GM21360 (cell line): ENCODE measurements at regions not wholly inside any gene's neighbourhood (a gene's known extent, or its start where the extent isn't known, plus 50 kb on each side); places are given as distances from the start of the nearest gene placed in this dataset.

Experiments
- ATAC-seq: cut with Tn5 transposase; IDR thresholded peaks from one replicate; pipeline ENCODE4 v1.9.1; 2021; ENCODE audit warnings: mild to moderate bottlenecking, moderate library complexity; ENCODE audit not compliant: unreplicated experiment

DNA sequence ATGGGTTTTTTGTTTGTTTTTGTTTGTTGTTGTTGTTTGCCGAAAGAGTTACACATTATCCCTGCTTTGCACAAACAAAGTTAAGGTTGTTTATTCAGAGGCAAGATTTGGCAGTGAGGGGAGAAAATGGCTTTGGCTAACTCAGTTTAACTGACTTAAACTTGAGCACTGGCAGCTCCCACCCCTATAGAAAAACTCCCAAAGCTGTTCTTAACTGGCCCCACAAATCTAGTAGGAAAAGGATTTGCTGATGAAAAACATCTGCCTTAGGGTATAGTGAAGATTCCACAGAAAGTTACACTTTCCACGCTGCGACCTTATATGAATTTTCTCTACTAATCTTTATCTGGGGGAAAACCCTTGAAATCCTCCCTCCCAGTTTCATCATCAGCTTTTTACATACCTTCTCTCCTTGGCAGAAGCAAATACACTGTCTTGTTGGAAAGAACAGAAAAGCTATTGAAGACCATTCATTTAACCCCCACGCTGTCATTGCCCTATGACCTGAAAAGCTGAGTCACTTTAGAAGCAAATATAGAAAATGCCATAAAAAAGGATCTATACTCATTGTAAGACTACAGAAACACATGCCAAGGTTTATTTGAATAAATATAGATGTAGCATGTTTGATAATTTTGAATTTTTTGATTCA, 551.7 kb downstream of the NR2F2 start:
- ATAC-seq: no peak

GRCh38 chr15:96887730-96888129, 557.2 kb downstream of the NR2F2 start:
- no peak for ATAC-seq

- no peak for ATAC-seq
These were observed 558.3 kb downstream of the NR2F2 start for GRCh38 chr15:96888764-96889163.

DNA sequence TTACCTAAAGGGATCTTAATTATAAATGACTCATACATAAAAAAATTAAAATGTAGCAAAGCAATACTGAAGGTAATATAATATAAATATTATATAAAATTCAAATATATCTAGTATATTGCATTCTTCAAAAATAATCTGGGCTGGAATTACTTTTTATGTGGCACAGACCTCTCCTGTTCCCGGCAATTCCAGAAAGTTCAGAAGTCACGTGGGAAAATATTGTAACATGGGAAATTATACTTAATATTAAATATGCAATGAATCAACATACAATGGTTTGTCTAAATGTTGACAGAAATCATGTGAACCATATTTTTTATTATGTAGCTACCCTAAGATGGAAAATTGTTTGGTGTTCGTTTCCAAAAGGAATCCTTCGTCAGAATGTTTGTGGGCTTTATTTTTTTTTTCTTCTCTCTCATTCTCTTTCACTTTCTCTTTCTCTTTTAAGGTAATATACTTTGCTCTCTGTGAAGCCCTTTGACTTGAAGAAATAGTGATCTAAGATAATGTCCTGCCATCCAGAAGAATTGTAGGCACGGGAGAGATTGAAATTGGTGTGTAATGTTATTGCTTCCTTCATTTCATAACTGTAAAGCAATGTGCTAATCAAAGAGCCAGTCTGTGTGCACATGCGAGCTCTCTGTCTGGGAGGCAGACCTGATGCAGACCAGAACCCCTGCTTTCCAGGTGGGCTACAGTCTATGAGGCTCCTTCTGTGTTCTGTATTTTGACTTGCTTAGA, 559.4 kb downstream of the NR2F2 start:
- ATAC-seq: no peak

GRCh38 chr15:96891046-96891445, 560.5 kb downstream of the NR2F2 start:
- ATAC-seq: no peak

DNA sequence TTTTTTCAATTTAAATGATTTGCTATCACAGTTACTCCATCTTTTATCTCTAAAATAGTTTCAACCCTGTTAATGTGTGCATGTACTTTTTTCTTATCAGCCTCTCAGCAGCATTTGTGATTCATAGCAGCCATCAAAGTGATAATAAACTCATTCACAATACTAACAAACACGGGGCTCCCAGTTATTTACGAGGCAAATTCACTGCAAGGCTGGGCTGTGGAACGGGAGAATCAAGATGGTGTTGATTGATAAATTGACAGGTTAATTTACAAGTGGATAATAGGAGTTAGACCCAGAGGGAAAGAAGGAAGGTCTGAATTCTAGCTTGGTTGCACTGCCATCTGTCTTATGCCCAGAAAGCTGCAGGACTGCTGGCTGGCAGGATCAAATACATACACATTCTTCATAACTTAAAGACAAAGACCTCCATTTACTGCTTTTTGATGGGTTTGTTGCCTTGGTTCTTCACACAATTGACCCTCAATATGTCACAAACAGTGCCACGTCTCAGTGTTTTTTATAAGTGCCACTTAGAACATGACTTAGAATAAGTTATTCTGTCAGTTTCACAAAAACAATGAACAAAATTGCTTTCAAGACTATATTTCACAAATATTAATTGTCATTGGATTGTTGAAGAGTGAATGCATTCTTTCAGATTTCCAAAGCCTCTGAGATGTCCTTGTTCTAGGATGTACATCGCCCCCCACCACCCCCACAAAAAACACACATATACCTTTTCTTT, 562.8 kb downstream of the NR2F2 start:
- no peak for ATAC-seq

DNA sequence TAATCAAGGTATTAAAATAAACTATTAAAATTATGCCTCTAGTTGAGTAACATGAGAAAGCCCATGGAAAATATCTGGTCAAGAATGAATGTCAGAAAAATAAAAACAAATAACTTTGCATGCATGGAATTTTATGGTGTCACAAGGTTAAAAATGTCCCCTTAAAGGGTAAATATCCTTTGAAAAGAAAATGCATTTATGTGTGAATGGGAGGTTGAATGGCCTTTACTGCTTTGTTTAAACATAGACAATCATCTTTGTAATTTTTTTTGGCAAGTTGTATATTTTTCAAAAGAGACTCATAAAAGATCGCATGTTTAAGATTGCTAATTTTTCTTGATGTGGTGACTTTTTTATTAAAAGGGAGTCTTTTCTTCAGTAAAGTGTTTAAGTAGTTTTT, 564.2 kb downstream of the NR2F2 start:
- ATAC-seq: no peak

DNA sequence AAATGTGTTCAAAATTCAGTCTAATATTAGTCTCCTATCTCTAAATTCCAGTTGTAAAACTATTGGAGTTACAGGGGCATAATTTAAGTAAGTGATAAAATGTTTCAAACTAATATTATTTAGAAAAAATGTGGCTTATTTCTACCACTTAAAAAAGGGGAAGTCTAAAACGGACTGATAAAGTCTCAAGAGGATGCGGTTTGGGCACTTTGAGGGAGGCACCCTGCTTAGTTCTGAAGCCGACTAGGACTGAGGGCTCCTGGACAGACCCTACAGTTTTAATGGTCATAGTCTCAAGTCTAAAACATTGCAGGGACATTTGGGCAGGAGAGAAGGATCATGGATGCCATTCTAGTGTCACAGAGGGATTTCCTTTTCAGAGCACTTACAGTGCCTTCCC, 566.3 kb downstream of the NR2F2 start:
- ATAC-seq: no peak

DNA sequence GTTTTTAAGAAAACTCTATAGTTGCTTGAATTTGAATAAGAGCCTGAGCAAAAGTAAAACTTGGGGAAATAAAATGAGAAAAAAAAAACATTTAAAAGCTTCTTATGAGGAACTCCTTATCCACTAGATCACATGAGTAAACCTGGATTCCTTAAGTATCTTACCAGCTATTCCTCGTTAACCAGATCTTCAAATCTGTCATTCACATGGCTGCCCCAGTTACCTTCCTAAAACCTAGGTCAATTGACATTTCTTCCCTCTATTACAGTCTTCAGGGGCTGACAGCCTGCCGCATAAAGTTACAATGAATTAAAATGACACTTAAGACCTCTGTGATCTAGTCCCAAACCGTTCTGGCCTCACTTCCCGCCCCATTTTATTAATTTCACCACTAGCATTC, 583.6 kb downstream of the NR2F2 start:
- ATAC-seq: no peak

DNA sequence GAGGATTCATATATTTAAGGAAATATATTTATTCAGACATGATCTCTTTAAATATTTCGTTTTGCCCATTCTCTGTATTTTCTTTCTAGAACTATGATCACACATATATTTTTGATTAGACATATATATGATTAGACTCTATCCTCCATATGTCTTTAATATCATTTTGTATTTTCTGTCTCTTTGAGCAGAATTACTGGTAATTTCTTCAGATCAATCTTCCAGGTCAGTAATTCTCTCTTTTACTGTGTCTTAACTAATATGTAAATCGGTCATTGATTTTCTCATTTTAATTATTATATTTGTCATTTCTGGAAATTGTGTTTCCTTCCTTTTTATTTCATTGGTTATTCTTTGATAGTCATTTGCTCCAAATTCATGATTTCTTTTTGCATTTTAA, 586.2 kb downstream of the NR2F2 start:
- no peak for ATAC-seq

DNA sequence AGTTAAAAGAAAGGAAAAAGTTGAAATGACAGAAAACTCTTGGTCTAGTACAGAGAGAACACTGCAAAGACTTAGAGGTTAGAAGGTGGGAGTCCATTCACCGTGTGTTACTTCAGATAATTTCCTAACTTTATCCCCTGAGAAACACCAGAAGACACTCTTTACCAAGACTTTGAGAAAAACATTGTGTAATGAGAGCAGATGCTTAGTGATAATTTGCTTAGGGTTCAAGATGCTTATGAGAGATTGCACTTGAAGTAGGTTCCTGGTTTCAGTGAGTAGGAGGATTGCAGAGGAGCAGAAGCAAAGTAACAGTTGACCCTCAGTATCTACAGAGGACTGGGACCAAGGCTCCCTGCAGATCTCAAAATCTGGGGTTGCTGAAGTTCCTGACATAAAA, 594.1 kb downstream of the NR2F2 start:
- ATAC-seq: no peak

GRCh38 chr15:96947296-96948229, 617.1 kb downstream of the NR2F2 start:
- ATAC-seq: no peak

DNA sequence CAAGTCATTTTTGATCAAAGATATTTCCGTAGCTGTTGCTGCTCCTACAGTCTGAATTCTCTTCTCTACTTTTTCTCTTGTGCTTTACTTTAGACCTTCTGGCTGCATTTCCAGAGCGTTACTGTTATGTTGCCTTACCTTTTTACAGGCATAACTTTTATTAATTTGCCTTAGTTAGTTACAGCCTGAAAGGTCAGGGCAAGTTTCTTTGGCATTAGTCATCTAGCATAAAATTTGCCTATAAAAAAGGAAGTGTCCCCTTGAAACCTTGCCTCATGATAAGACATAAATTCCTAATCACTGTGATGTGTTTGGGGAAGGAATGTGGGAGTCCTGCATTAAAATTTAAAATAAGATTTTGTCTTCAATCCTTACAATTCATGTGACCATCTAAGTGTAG, 618.5 kb downstream of the NR2F2 start:
- ATAC-seq: no peak

DNA sequence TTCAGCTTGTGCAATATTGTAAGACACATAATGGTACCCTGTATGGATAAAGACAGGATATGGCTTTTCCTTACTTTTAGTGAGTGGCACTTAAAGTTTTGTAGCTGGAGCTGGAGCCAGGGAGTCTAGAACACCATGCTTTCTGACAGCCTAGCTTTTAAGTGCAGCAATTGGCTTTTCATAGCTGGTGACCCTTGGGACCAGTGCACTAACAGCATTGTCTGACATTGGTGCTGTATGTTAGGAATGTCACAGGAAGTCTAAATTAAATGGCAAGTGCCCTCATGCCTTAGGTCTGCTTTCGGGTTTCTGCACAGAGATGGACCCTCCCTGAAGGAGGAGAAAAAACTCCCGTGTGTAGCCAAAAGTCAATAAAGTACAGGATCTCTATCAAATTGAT, 628.2 kb downstream of the NR2F2 start:
- ATAC-seq: no peak

DNA sequence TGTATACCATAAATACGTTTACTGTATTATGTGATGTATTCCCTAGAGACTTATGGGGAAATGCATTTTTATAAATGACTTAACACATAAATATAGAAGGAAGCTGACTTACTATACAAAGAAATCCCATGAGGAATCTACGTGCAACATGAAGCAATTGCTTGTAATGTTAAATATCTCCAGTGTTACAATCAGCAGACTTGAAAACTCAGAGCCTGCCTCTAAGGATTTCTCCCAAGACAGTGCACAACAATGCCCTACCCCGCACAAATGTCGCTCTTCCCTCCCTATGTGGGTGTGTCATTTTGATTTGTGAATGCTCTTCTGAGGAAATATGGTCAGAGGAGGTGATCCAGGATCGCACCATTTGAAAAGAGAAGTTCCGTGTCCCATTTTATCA, 629.0 kb downstream of the NR2F2 start:
- ATAC-seq: no peak

GRCh38 chr15:96960711-96961480, 630.4 kb downstream of the NR2F2 start:
- ATAC-seq: no peak

DNA sequence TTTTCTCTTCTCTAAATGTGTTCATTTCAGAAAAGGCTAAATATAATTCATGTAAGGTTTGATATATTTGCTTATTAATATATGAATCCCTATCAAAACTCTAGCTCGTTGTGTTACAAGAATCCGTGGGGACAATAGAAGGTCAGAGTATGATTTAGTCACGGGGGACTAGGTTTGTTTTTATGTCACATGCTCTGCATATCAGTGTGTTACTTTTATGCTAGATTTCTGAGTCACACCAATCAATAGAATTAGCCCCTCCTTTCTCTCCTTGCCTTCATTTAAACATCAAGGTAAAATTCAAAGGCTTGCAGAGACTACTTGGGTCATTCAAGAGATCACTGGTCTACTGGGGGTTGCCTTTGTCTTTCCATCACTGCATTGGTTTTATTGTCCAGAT, 636.1 kb downstream of the NR2F2 start:
- no peak for ATAC-seq

DNA sequence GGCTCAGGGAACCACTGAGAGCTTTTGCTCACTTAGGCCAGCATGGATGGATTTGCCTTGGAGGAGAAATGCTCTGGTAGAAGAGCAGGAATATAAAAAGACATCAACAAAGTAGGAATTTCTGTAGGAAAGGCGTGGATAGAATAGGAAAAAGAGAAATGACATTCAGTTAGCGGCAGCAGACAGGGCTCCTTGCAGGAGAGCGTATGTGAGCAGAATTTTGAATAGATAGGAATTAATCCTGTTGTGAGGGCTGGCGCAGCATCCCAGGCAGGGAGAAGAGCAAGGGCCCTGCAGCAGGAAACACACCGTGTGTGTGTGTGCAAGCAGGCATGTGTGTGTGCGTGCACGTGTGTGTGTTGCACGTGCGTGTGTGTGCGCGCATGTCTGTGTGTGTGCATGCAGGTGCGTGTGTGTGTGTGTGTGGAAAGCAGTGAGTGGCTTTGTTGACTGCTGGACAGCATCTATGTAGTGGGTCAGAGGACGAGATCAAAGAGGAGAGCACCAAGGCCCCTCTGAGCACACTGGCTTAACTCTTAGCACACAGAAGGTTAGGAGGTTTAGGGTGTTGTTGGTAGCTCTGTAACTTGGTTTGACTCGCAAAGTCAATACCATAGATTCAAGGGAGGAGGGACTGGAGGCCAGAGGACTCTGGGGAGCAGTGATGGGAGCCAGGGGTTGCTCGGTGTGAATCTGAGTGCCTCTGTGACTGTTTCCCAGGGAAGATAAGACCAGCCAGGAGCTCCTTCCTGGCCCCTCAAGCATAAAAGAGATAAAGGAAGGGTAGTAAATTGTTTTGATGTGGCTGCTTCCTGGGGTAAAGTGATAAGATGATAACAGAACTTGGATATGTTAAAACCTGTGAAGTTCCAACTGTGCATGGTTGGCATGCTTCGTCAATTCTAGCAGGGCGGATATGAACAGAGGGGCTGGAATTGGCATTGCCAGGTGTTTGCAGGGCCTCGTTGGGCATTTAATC, 639.5 kb downstream of the NR2F2 start:
- no peak for ATAC-seq

GRCh38 chr15:96972201-96972600, 641.7 kb downstream of the NR2F2 start:
- ATAC-seq: no peak
